ENCODE measurements at regions not wholly inside any gene's neighbourhood (a gene's known extent, or its start where the extent isn't known, plus 50 kb on each side); places are given as distances from the start of the nearest gene placed in this dataset.

GRCh38 chr7:11300241-11300640, 326.6 kb downstream of the PHF14 start (continued):
- TF ChIP-seq STAT6 (CRISPR knock-in tag; IDR thresholded peaks at IDR 0.05; ENCODE audit: borderline replicate concordance), result no peak

GRCh38 chr7:11302121-11302520, 328.4 kb downstream of the PHF14 start:
- Histone ChIP-seq H3K36me3 (replicated peaks in 1 of 2; ENCODE audit: control insufficient read depth in 1 of 2, insufficient read depth in 2 of 2, low read length in 2 of 2) (no peaks in the 10 kb centered on the region), H2AFZ (ENCODE audit: low read length) (no peak overlapping the region), H3K27ac (ENCODE audit: extremely low read length, insufficient read depth, low read length) (no peak overlapping the region), H3K4me3 (replicated peaks in 1 of 3; ENCODE audit: insufficient read depth in 1 of 3, low read depth in 2 of 3, low read length in 3 of 3) (no peak overlapping the region), H3K9ac (ENCODE audit: insufficient read depth, low read depth, low read length) (no peak overlapping the region), H4K20me1 (ENCODE audit: insufficient read depth, low read length) (no peaks in the 10 kb centered on the region), H3K27me3 (ENCODE audit: control insufficient read depth in 1 of 2, insufficient read depth in 2 of 2, low read length in 2 of 2) (no peaks in the 10 kb centered on the region; a peak in 1 of 5 replicates), H3K4me1 (ENCODE audit: insufficient read depth, low read length) (no peaks in the 10 kb centered on the region), H3K79me2 (ENCODE audit: insufficient read depth, low read length) (no peaks in the 10 kb centered on the region), H3K4me2 (ENCODE audit: low read depth, low read length) (no peak overlapping the region), H3K9me3 (ENCODE audit: low read length) (no peaks in the 10 kb centered on the region)
- ATAC-seq (no peak), DNase-seq (ENCODE audit: low spot score) (no peak), FAIRE-seq (no peak)
- in situ Hi-C loops (cut with HindIII; ENCODE audit: extremely low pct_ligation_motif_present, low pct_unique_long_range_greater_than_20kb), result no loop called here
- TF ChIP-seq MAFF (IDR thresholded peaks at IDR 0.05; ENCODE audit: low read depth, low read length), result peak; percentile 80
- peak; percentile 68 to 86; a peak in 3 of 4 replicates for TF ChIP-seq MAFK (conservative IDR thresholded peaks at IDR 0.05 in 1 of 2, IDR thresholded peaks at IDR 0.05 in 1 of 2; ENCODE audit: low read length in 2 of 2)
- no peak for TF ChIP-seq ZBTB21 (CRISPR knock-in tag; IDR thresholded peaks at IDR 0.05)
- no peak for TF ChIP-seq THYN1 (CRISPR knock-in tag; IDR thresholded peaks at IDR 0.05; ENCODE audit: borderline replicate concordance, low read depth)
- no peak for TF ChIP-seq TEF (CRISPR knock-in tag; IDR thresholded peaks at IDR 0.05)
- TF ChIP-seq ZNF713 (CRISPR knock-in tag; IDR thresholded peaks at IDR 0.05), result no peak
- no peak for TF ChIP-seq HMGXB3 (CRISPR knock-in tag; IDR thresholded peaks at IDR 0.05; ENCODE audit: borderline replicate concordance)
- no peak for TF ChIP-seq IRX3 (CRISPR knock-in tag; IDR thresholded peaks at IDR 0.05; ENCODE audit: borderline replicate concordance, low read depth)
- BruUV-seq (replicated peaks), result no TSS peak
- ChIA-PET CTCF (ENCODE audit: low intra/inter-chr PET ratio, low total read pairs) (no interaction called here), POLR2A (no interaction called here)
- intact Hi-C loops (cut with micrococcal nuclease; ENCODE audit: unreplicated experiment), result no loop called here

Measured in HepG2 (cell line).